ENCODE measurements at regions not wholly inside any gene's neighbourhood (a gene's known extent, or its start where the extent isn't known, plus 50 kb on each side); places are given as distances from the start of the nearest gene placed in this dataset.
"Not testable (repeated sequence)": the region's sequence is repeated elsewhere in the genome, so short reads cannot be mapped to it uniquely, and the experiment has no call there.

GRCh38 chr7:84911077-84911476 is 275.8 kb downstream of the SEMA3D start:
- H3K79me2 ChIP-seq (ENCODE audit: insufficient read depth): no peaks in the 10 kb centered on the region
- WGBS, 2 experiments (ENCODE audit: low coverage in 1 of 2, low lambda C conversion rate in 2 of 2, missing lambda C conversion rate in 2 of 2): 96 to 98% methylated on average over 4 of the region's 4 CpGs
- no peak overlapping the region for H2AFZ ChIP-seq
- H3K27me3 ChIP-seq (replicated peaks; ENCODE audit: insufficient read depth): no peaks in the 10 kb centered on the region
- TF ChIP-seq EZH2 (IDR thresholded peaks at IDR 0.05; ENCODE audit: insufficient read depth, poor library complexity, severe bottlenecking) (no peak), EZH2phosphoT487 (IDR thresholded peaks at IDR 0.05; ENCODE audit: insufficient read depth, low read depth) (no peak)
- H4K20me1 ChIP-seq (ENCODE audit: insufficient read depth): no peaks in the 10 kb centered on the region
- no peaks in the 10 kb centered on the region for H3K9me3 ChIP-seq (ENCODE audit: low read depth)
- H3K36me3 ChIP-seq (ENCODE audit: low read depth): no peaks in the 10 kb centered on the region
- DNase-seq: no peak
- H3K9me2 ChIP-seq (ENCODE audit: insufficient read depth): no peaks in the 10 kb centered on the region
- in situ Hi-C loops (cut with MboI): loop anchor here (10.0 kb wide), 1 partner anchor 56 kb away; no protein-coding TSS in a partner anchor
- no peak overlapping the region for H3K9ac ChIP-seq
- peaks cover 15% of the 10 kb centered on the region for H3K4me1 ChIP-seq (ENCODE audit: insufficient read depth)
- H3K4me2 ChIP-seq (ENCODE audit: unreplicated experiment): no peak overlapping the region
- peaks cover 4% of the 10 kb centered on the region; the same call in 1 of the 2 replicates for H3F3A ChIP-seq (ENCODE audit: insufficient read depth)
- no peak overlapping the region for H3K4me3 ChIP-seq
- H3K27ac ChIP-seq: no peak overlapping the region

- H3K79me2 ChIP-seq (ENCODE audit: insufficient read depth); H3K4me3 ChIP-seq; H3K4me2 ChIP-seq (ENCODE audit: unreplicated experiment); H3K9ac ChIP-seq; H3K9me2 ChIP-seq (ENCODE audit: insufficient read depth); H3K9me3 ChIP-seq (ENCODE audit: low read depth); H3F3A ChIP-seq (ENCODE audit: insufficient read depth); H3K36me3 ChIP-seq (ENCODE audit: low read depth); H2AFZ ChIP-seq; H3K27me3 ChIP-seq (replicated peaks; ENCODE audit: insufficient read depth); H4K20me1 ChIP-seq (ENCODE audit: insufficient read depth); H3K27ac ChIP-seq: not testable (repeated sequence)
- H3K4me1 ChIP-seq (ENCODE audit: insufficient read depth): peaks cover 15% of the 10 kb centered on the region
- WGBS, 2 experiments (ENCODE audit: low coverage in 1 of 2, low lambda C conversion rate in 2 of 2, missing lambda C conversion rate in 2 of 2): 88 to 92% methylated on average over 5 of the region's 5 CpGs
- DNase-seq: peak; percentile 5
- in situ Hi-C loops (cut with MboI): loop anchor here (10.0 kb wide), 1 partner anchor 56 kb away; no protein-coding TSS in a partner anchor
Observed at GRCh38 chr7:84910322-84910721, 276.5 kb downstream of the SEMA3D start.

GRCh38 chr7:84908196-84908793 is 278.6 kb downstream of the SEMA3D start:
- in situ Hi-C loops (cut with MboI): no loop called here
- Histone ChIP-seq H3K27me3 (replicated peaks; ENCODE audit: insufficient read depth) (no peaks in the 10 kb centered on the region), H3K9me2 (ENCODE audit: insufficient read depth) (no peaks in the 10 kb centered on the region), H2AFZ (no peak overlapping the region), H3K27ac (no peak overlapping the region), H3K9ac (no peak overlapping the region), H3K9me3 (ENCODE audit: low read depth) (no peaks in the 10 kb centered on the region), H4K20me1 (ENCODE audit: insufficient read depth) (no peaks in the 10 kb centered on the region), H3K4me2 (ENCODE audit: unreplicated experiment) (no peak overlapping the region), H3K4me1 (ENCODE audit: insufficient read depth) (peaks cover 4% of the 10 kb centered on the region), H3K4me3 (no peak overlapping the region), H3K36me3 (ENCODE audit: low read depth) (no peaks in the 10 kb centered on the region), H3F3A (ENCODE audit: insufficient read depth) (peaks cover under 1% of the 10 kb centered on the region; the same call in 1 of the 2 replicates), H3K79me2 (ENCODE audit: insufficient read depth) (no peaks in the 10 kb centered on the region)
- TF ChIP-seq EZH2 (IDR thresholded peaks at IDR 0.05; ENCODE audit: insufficient read depth, poor library complexity, severe bottlenecking): no peak
- no peak for TF ChIP-seq EZH2phosphoT487 (IDR thresholded peaks at IDR 0.05; ENCODE audit: insufficient read depth, low read depth)
- no peak for DNase-seq

DNA sequence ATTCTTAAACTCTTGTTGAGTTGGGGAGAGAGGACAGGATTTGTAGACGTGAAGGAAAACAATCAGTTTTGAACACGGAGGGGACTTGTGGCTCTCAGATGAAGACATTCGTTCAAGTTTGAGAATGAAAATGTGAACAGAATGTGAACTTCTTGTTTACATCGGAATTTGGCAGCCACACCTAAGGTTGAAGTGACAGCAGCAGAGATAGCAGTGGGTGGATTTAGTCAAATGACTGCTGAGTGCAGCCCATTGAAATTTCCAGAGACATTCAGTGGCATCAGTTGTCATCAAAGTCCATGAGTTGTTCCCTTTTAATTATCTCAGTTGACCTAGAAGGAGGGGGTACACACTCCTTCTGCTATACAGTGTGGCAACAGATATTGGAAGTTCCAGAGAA is 280.0 kb downstream of the SEMA3D start:
- Histone ChIP-seq H3K36me3 (ENCODE audit: low read depth) (no peaks in the 10 kb centered on the region), H3K4me2 (ENCODE audit: unreplicated experiment) (no peak overlapping the region), H4K20me1 (ENCODE audit: insufficient read depth) (no peaks in the 10 kb centered on the region), H3K27me3 (replicated peaks; ENCODE audit: insufficient read depth) (no peaks in the 10 kb centered on the region), H2AFZ (no peak overlapping the region), H3K79me2 (ENCODE audit: insufficient read depth) (no peaks in the 10 kb centered on the region), H3K9ac (no peak overlapping the region), H3K9me3 (ENCODE audit: low read depth) (no peaks in the 10 kb centered on the region), H3K4me1 (ENCODE audit: insufficient read depth) (no peaks in the 10 kb centered on the region), H3K9me2 (ENCODE audit: insufficient read depth) (no peaks in the 10 kb centered on the region), H3K4me3 (no peak overlapping the region), H3K27ac (no peak overlapping the region), H3F3A (ENCODE audit: insufficient read depth) (no peaks in the 10 kb centered on the region)
- in situ Hi-C loops (cut with MboI): no loop called here
- no peak for DNase-seq
- WGBS, 2 experiments (ENCODE audit: low coverage in 1 of 2, low lambda C conversion rate in 2 of 2, missing lambda C conversion rate in 2 of 2): 90 to 92% methylated on average over 4 of the region's 4 CpGs
- TF ChIP-seq EZH2phosphoT487 (IDR thresholded peaks at IDR 0.05; ENCODE audit: insufficient read depth, low read depth) (no peak), EZH2 (IDR thresholded peaks at IDR 0.05; ENCODE audit: insufficient read depth, poor library complexity, severe bottlenecking) (no peak)

GRCh38 chr7:84904561-84904960 is 282.3 kb downstream of the SEMA3D start:
- TF ChIP-seq EZH2phosphoT487 (IDR thresholded peaks at IDR 0.05; ENCODE audit: insufficient read depth, low read depth): no peak
- TF ChIP-seq EZH2 (IDR thresholded peaks at IDR 0.05; ENCODE audit: insufficient read depth, poor library complexity, severe bottlenecking): no peak
- H3K4me2 ChIP-seq (ENCODE audit: unreplicated experiment): no peak overlapping the region

More at GRCh38 chr7:84904561-84904960, 282.3 kb downstream of the SEMA3D start:
- in situ Hi-C loops (cut with MboI): no loop called here
- Histone ChIP-seq H3K4me1 (ENCODE audit: insufficient read depth) (no peaks in the 10 kb centered on the region), H3K9me3 (ENCODE audit: low read depth) (no peaks in the 10 kb centered on the region), H3K36me3 (ENCODE audit: low read depth) (no peaks in the 10 kb centered on the region), H3K9ac (no peak overlapping the region), H3K27me3 (replicated peaks; ENCODE audit: insufficient read depth) (no peaks in the 10 kb centered on the region), H3K79me2 (ENCODE audit: insufficient read depth) (no peaks in the 10 kb centered on the region), H4K20me1 (ENCODE audit: insufficient read depth) (no peaks in the 10 kb centered on the region), H3K27ac (no peak overlapping the region), H2AFZ (no peak overlapping the region), H3K9me2 (ENCODE audit: insufficient read depth) (no peaks in the 10 kb centered on the region), H3F3A (ENCODE audit: insufficient read depth) (no peaks in the 10 kb centered on the region), H3K4me3 (no peak overlapping the region)
- DNase-seq: peak; percentile 17

Data from GM23248 (cell line).